Hematopoietic multipotent progenitor cell treated with erythropoietin and hydrocortisone succinate and interleukin-3 and kit ligand, for 8 days (in vitro differentiated cells): ENCODE measurements at regions not wholly inside any gene's neighbourhood (a gene's known extent, or its start where the extent isn't known, plus 50 kb on each side); places are given as distances from the start of the nearest gene placed in this dataset.

Source experiments
- DNase-seq: peaks from one replicate; pipeline ENCODE4 v3.0.0-alpha.2; 2015

GRCh38 chr10:129397198-129397974 lies 69.7 kb upstream of the MGMT start:
- no peak for DNase-seq

- DNase-seq, result no peak
Observed at GRCh38 chr10:129398711-129399141, 68.3 kb upstream of the MGMT start.

GRCh38 chr10:129400426-129400825 lies 66.6 kb upstream of the MGMT start:
- DNase-seq, result no peak

- no peak for DNase-seq
Observed at GRCh38 chr10:129402459-129402858, 64.6 kb upstream of the MGMT start.

GRCh38 chr10:129404091-129404490 lies 63.0 kb upstream of the MGMT start:
- DNase-seq, result no peak

GRCh38 chr10:129405389-129405788 lies 61.7 kb upstream of the MGMT start:
- no peak for DNase-seq

GRCh38 chr10:129410688-129411392 lies 56.2 kb upstream of the MGMT start:
- no peak for DNase-seq

- no peak for DNase-seq
Observed at GRCh38 chr10:129411393-129411705, 55.7 kb upstream of the MGMT start.

- no peak for DNase-seq
Observed at GRCh38 chr10:129411772-129412171, 55.3 kb upstream of the MGMT start.

- no peak for DNase-seq
Observed at GRCh38 chr10:129413024-129413423, 54.0 kb upstream of the MGMT start.

GRCh38 chr10:129415215-129416140 lies 51.6 kb upstream of the MGMT start:
- no peak for DNase-seq

GRCh38 chr10:129416155-129416554 lies 50.9 kb upstream of the MGMT start:
- no peak for DNase-seq

GRCh38 chr10:129416956-129417765 lies 49.9 kb upstream of the MGMT start:
- no peak for DNase-seq
